Right lobe of liver (tissue), 4 donors: ENCODE measurements at regions not wholly inside any gene's neighbourhood (a gene's known extent, or its start where the extent isn't known, plus 50 kb on each side); places are given as distances from the start of the nearest gene placed in this dataset.

Experiments
- POLR2A ChIP-seq: fragments of 450-650 bp; IDR thresholded peaks from one replicate; pipeline ENCODE4 v1.6.1; 2017; ENCODE audit warnings: antibody characterized with exemption, mild to moderate bottlenecking
- TF ChIP-seq, protein P1 (sequence below), 4 donors: fragments of 200-600 bp in 3 of 4; fragments of 450-650 bp in 1 of 4; IDR thresholded peaks; one replicate each; pipeline versions ENCODE4 v1.5.1 to v1.8.0; 2016 to 2022; ENCODE audit warnings: antibody characterized with exemption in 4 of 4, mild to moderate bottlenecking in 2 of 4
- donor health status: DM: no; HTN: no; CAD: no.
- donor health status: DM: no; HTN: no; CAD: no.
- donor health status: DM: no; HTN: yes; CAD: no.

DNA sequence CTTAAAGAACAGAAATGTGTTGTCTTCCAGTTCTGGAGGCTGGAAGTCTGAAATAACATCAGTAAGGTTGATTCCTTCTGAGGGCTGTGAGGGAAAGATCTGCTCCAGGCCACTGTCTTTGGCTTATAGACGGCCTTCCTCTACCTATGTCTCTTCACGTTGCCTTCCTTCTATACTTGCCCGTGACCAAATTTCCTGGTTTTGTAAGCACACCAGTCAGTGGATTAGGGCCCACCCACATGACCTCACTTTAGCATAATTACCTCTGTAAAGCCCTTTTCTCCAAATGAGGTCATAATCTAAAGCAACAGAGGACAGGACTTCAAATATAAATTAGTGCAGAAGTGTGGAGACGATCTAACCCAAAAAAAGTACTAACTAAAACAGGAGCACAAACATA is 231.6 kb downstream of the NRIP1 start:
- TF ChIP-seq, protein P1, sequence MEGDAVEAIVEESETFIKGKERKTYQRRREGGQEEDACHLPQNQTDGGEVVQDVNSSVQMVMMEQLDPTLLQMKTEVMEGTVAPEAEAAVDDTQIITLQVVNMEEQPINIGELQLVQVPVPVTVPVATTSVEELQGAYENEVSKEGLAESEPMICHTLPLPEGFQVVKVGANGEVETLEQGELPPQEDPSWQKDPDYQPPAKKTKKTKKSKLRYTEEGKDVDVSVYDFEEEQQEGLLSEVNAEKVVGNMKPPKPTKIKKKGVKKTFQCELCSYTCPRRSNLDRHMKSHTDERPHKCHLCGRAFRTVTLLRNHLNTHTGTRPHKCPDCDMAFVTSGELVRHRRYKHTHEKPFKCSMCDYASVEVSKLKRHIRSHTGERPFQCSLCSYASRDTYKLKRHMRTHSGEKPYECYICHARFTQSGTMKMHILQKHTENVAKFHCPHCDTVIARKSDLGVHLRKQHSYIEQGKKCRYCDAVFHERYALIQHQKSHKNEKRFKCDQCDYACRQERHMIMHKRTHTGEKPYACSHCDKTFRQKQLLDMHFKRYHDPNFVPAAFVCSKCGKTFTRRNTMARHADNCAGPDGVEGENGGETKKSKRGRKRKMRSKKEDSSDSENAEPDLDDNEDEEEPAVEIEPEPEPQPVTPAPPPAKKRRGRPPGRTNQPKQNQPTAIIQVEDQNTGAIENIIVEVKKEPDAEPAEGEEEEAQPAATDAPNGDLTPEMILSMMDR (IDR thresholded peaks at IDR 0.05) = no peak
- TF ChIP-seq POLR2A = no peak
